NCI-H2029 (cell line): ENCODE measurements at regions not wholly inside any gene's neighbourhood (a gene's known extent, or its start where the extent isn't known, plus 50 kb on each side); places are given as distances from the start of the nearest gene placed in this dataset.
A peak's percentile ranks its signal among the peaks of the same experiment; 100 is the strongest.
"Not testable (repeated sequence)": the region's sequence is repeated elsewhere in the genome, so short reads cannot be mapped to it uniquely, and the experiment has no call there.

Experiments
- DNase-seq: peaks from one replicate; lab custom pipeline; 2025; lab: John Stamatoyannopoulos, UW

- no peak for DNase-seq
Observed at GRCh38 chr2:221762496-221762895, 190.4 kb upstream of the EPHA4 start.

DNA sequence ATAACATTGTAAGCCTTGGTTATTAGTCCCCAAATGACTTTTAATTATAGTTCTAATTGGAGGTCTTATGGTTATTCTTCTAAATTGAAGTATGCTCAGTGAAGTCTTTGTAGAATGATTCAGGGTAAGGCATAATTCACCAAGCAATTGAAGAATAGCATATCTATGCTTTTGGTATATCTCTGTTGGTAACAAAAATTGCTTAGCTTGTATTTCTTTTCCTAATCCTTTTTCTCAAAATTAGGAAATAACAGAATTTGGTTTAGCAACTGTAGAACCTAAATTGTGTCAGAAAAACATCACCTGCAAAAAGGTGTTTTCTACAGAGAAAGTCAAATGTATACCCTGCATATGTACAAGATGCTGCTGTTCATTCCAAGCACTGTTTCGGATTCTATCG, 189.2 kb upstream of the EPHA4 start:
- DNase-seq, result no peak

DNA sequence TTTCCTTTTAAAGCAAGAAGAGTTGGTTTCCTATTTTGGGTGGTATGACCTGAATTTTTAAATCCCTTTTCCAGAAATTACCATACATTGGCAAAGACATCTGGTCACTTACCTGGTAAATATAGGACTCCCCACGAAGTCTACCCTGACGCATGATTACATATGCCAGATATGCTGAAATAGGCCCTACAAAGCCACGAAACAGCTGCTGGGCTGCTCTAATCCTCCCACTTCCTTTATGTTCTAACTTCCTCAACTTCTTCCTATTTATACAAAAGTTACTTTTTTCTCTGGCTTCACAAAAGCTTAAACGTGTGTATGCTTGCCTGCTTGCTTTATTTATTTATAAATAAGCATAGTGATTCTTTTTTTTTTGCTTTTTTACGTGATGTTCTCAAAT, 186.0 kb upstream of the EPHA4 start:
- no peak for DNase-seq

DNA sequence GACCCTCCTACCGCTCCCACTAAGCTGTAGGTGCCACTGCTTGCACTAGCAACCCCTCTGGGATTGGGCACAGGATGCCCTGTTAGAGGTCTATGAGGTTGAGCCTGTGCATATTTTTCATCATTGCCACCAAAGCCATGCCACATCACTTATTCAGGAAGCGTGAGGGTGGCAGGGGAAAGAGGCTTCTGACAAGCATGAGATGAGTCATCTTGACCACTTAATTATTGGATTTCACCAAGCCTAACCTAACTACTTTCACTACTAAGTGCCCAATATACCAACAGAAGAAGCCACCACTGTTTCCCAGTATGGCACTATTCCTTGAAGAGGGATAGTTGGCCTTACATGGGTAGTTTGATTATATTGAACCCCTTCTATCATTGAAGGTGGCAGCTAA, 181.3 kb upstream of the EPHA4 start:
- no peak for DNase-seq

DNA sequence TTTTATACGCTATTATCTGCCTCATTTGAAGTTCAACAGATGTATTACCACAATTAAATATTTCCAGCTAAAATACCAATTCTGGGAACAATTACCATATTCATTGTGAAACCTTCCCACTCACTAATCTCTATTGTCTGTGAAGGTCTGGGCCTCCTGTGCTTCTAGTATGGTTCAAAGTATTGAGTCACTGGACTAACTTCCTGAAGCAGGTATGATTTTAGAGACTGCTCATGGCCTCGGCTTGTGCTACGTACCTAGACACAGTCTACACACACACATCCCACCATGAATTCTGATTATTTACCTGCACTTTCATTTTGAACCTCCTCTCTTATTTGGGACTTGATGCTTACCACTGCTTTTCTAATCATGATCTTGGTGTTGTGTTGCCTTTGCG, 180.7 kb upstream of the EPHA4 start:
- no peak for DNase-seq

DNA sequence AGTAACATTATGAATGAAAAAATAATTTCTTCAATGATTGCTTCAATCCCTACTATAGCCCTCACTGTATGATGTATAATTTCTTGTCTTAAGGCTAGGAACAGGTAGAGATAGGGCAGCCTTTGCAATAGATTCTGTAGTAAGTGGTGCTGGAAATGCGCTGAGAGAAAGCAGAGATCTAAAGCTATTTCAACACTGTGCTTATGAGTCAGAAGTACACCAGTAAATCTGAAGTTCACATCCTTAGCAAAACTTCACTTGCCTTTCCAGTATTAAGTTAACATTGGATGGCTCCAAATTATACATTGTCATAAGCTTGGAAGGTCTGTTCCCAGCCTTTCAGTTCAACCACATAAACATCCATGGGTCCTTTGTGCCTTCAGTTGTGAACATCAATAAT, 178.2 kb upstream of the EPHA4 start:
- DNase-seq, result no peak

- DNase-seq, result no peak
Observed at GRCh38 chr2:221747289-221747972, 175.3 kb upstream of the EPHA4 start.

DNA sequence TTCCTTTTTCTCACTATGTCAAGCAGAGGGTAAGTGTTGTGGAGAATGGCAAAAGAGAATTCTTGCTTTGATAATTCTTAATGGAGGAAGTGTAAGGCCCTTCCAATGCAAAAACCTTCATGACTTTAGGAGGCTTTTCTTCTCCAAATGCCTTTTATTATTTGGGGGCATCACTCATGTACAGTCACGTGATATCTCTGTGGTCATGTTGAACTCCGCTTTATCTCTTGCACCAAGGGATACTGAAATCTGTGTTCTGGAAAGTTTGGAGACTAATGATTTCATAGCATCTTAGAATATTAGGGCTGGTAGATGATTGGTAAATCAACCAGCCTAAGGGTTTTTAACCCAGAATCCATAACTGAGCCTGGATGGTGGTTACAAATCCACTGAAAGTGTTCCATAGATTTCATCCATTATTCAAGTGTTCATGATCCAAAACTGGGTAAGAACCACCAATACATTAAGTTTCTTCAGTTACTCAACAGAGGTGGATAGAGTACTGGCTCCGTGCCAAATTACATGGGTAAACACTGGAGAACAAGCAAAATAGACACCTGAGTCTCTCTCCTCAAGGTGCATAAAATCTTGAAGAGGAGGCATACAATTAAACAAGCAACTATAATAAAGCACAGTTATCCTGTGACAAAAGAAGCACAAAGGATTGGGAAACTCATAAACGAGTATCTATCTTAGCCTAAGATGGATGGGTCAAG, 169.6 kb upstream of the EPHA4 start:
- DNase-seq, result no peak

DNA sequence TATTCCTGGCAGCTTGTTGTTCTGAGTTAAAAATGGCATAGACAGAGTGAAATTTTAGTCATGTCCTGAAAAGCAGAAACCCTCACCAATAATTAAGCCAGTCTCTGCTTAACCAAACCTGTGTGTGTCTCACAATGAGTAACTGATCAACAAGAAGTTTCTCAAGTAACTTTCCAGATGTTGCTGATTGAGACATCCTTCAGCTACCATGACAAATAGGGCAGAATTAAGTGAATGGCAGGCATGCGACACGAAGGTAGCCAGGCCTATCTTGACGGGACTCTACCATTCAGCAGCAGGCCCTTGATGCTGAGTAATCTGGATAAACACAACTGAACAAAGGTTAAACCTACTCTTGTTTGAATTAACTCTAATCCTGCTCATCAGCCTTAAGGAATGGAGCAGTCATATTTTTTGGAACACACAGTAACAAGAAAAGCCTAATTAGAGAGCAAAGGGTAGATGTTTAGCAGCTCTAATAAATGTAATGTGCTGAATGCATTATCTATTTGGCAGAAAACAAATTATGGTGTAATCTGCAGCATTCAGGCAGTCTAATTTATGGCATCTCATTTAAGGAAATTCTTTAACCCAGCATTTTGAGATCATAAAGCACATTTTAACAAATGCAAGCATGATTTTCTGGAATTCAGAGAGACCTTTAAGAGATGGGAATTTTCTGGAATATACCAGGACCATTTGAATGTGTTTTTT, 159.5 kb upstream of the EPHA4 start:
- DNase-seq, result no peak

- no peak for DNase-seq
Observed at GRCh38 chr2:221726894-221727513, 154.9 kb upstream of the EPHA4 start.

DNA sequence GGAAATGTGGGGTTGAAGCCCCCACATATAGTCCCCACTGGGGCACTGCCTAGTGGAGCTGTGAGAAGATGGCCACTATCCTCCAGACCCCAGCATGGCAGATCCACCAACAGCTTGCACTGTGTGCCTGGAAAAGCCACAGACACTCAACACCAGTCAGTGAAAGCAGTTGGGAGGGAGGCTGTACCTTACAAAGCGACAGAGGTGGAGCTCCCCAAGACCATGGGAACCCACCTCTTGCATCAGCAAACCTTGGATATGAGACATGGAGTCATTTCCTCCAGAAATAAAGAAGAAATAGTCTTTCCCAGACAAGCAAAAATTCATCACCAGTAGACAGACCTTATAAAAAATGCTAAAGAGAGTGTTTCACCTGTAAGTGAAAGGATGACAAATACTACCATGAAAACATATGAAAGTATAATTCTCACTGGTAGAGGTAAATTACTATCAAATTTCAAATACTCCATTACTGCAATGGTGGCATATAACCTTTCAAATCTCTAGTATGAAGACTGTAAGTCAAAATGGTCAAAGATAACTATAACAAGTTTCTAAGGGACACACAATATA, 152.6 kb upstream of the EPHA4 start:
- no peak for DNase-seq

DNA sequence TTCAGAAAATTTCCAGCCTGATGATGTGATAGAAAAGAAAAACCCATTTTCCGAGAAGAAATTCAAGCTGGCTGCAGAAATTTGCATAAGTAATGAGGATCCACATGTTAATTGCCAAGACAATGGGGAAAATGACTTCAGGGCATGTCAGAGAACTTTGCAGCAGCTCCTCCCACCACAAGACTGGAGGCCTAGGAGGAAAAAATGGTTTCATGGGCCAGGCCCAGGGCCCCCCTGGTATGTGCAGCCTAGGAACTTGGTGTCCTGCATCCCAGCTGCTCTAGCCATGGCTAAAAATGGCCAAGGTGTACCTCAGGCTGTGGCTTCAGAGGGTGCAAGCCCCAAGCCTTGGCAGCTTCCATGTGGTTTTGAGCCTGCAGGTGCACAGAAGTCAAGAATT, 152.0 kb upstream of the EPHA4 start:
- DNase-seq, result not testable (repeated sequence)

DNA sequence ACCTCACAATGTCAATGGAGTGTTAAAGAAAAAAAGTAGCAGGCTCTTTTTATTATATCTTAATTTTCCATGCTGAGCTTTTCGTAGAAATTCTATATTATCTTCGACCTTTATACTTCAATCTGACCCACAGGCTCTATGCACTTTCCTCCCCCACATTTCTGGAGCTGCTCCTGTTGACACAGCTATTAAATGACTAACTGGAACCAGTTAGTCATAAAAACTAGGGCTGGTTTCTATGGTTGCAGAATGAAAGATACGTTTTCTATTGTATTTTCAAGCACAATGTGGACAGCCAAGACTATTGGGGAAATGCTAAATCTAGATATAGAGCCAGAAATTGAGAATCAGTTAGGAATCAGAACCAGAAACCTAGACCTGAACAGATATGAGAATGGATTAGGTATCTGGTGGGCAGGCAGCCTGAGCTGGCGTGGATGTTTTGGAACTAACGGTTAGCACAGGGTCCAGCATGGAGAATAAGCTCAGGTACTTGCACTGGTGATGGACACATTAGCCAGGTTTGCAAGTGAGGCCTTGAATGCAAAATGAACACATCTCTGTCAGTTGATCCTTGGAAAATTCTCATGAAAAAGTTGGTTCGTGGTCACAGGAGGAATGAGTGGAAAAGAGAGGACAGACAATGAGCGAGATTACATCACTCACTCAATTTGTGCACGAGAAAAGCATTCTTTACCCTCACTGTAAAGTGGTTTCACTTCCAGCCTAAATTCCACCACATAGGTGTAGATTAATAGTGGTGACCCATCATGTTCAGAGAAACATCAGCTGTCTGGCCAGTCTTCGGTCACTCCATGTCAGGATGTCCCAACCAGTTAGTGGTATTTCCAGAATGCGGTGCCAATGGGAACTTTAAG, 144.6 kb upstream of the EPHA4 start:
- DNase-seq, result peak; percentile 2

DNA sequence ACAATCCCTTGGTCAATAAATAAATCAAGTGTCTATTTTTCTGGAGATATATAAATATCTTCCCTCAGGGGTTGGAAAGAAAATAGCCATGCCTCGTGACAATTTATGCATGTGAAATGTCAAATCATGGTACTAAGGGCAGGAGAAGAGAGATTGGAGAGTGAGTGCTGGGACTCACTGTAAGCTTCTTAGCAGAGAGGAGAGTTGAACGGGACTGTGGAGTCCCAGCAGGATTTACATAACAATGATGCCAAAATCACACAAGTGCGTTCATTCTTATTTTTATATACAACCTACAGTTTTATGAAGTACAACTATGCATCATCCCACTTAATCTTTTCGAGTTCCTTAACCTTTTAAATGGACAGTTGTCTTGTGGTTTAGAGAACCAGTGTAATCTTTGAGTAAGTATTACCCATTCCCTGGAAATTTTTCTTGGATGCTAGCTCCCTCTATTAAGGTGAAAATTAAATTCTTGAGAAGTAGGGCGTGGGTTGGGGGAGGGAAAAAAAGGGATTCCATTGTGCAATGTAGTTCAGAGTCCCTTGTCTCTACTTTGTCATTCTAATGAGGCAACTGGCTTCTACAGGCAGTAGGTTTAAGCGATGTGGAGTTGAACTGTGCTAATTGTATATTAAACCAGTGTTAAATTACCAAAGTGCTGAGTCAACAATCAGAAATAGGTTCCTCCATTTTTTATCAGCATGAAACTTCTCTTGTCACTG, 143.6 kb upstream of the EPHA4 start:
- DNase-seq, result no peak

DNA sequence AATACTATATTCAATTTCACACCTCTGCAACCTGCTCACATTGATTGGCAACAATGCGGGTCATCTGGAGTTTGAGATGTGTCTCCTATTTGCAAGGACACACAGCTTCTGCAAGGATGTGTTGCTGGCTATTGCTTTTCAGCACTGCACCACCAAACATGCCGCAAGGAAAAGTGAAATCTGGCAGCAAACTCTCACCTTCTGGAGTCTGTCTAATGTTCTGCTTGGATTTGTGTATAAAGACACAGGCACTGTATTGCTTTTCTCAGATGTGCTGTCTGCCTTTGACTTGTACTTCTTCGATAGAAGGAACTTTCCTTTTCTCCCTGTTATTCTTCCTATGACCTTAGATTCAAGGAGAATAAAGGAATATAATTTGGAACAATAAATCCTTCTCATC, 138.6 kb upstream of the EPHA4 start:
- DNase-seq, result no peak

GRCh38 chr2:221708902-221709301, 136.8 kb upstream of the EPHA4 start:
- no peak for DNase-seq

DNA sequence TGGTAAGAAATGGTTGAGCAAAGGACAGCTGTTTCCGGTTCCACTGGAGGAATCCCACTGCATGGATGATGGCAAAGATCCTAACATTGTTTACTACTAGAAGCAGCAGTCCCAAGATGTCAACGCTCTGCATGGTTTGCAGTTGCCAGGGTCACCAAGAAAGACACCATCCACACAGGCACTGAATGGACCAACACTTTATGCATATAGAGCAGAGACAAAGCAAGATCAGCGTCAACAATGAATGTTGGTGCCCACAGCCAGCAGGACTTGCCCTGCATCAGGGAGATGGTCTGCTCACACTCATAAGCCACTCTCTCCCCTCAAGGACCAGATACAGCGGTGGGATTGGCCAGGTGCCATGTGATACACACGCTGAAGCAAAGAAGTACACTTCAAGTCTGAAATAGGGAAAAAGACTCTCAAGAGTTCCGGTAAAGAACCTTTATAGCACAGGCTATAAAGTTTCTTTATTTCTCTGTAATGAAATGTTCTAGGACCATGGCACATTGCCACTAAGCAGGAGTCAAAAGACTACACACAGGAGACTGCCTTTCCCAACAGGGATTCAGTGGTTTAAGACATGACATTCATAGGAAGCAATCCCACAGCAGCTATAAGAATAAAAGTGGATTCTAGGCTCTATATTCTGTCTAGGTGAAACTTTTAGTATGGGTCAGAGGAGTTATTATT, 133.2 kb upstream of the EPHA4 start:
- DNase-seq, result peak; percentile 2

- DNase-seq, result no peak
Observed at GRCh38 chr2:221704442-221704841, 132.3 kb upstream of the EPHA4 start.

DNA sequence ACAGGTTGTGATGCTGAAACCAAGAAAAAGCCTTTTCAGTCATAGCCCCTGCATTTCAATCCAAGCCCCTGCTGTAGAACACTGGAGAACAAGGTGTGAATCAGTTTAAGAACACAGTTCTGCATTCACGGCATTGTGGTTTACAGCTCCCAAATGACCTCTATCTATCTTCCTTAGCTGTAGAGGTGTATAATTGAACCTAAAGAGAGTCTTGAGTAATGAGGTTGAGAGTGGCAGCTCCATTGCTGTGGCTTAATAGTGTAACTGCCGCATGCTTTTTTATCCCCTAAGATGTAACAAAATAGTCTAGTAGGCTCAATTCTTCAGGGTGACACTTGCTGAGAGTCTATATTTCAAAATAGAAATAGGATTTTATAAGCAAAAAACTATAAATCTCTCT, 121.3 kb upstream of the EPHA4 start:
- DNase-seq, result no peak

DNA sequence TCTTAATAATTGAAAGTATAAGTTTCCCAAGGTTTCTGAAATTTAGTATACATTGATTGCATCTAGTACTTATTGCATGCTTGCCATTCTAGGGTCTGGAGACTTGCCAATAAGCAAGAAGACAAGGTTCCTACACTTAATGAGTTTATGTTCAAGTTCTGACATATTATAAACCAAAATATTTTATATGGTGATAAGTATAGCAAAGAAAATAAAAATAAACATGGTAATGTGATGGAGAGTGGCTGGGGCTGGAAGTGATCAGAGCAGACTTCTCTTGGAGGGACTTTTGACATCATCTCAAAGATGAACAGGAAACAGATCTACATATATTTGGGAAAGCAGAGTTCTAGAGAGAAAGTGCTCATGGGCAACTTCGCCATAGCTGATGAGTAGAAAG, 119.5 kb upstream of the EPHA4 start:
- no peak for DNase-seq
